ENCODE measurements at regions not wholly inside any gene's neighbourhood (a gene's known extent, or its start where the extent isn't known, plus 50 kb on each side); places are given as distances from the start of the nearest gene placed in this dataset.

DNA sequence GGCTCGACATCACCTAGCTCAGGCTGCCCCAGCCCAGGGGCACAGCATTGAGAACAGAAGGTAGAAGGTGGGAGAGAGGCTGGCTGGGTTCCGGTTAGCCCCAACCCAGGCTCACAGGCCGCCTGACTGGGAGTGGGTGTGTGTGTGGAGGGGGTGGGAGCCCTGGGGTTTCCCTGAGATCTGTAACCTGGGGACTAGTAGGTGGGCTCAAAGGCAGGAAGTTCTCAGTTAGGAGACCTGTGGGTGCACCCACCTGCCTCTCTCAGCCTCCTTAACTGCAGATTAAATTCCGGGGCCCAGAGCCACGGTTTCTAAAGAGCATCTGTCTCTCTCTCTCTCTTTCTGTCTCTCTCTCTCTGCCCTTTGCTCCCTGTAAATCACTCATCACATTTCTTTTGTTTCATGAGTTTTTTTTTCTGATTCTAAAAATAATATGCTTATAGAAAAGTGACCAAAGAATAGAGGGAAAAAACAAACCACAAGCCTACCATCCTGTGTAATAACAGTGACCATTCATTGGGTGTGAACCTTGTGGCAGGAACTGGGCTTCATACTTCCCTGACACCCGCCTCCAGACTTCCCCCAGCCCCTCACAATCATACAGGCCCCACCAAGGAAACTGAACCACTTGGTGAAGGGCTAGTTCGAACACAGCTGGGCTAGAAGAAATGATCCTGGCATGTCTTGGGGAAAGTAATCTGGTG, 83.4 kb upstream of the SMNDC1 start:
- TF ChIP-seq POLR2A (IDR thresholded peaks at IDR 0.05; ENCODE audit: low read length) (no peak), GATA1 (IDR thresholded peaks at IDR 0.05; ENCODE audit: low read depth, low read length) (no peak)

Data from erythroblast (primary cell).